Heart left ventricle (tissue), 16 donors: ENCODE measurements at regions not wholly inside any gene's neighbourhood (a gene's known extent, or its start where the extent isn't known, plus 50 kb on each side); places are given as distances from the start of the nearest gene placed in this dataset.

ENCODE experiments used
- ATAC-seq, 4 donors: fragments of 200-7000 bp; cut with Tn5 transposase; one replicate each; pipeline ENCODE4 v1.9.1; 2020 to 2022; ENCODE audit warnings: moderate library complexity in 4 of 4, mild to moderate bottlenecking in 3 of 4, moderate number of reproducible peaks in 1 of 4
- DNase-seq, 5 donors: peaks; one replicate each; pipeline ENCODE4 v3.0.0-alpha.2; 2020
- H3K27ac ChIP-seq, 12 donors: fragments of 200-600 bp; sonication (generic) in 4 of 12; one replicate each; pipeline versions ENCODE4 v1.5.0 to v1.8.0; 2016 to 2022; ENCODE audit warnings: mild to moderate bottlenecking in 2 of 12
- H3K27me3 ChIP-seq, 9 donors: fragments of 200-600 bp; sonication (generic) in 2 of 9; one replicate each; pipeline versions ENCODE4 v1.5.1 to v1.8.0; 2016 to 2022; ENCODE audit warnings: mild to moderate bottlenecking in 3 of 9
- H3K36me3 ChIP-seq, 9 donors: fragments of 200-600 bp; sonication (generic) in 2 of 9; one replicate each; pipeline versions ENCODE4 v1.5.0 to v1.8.0; 2018 to 2022; ENCODE audit warnings: mild to moderate bottlenecking in 2 of 9
- H3K4me1 ChIP-seq, 12 donors: fragments of 200-600 bp; sonication (generic) in 4 of 12; one replicate each; pipeline versions ENCODE4 v1.5.0 to v1.8.0; 2016 to 2022; ENCODE audit warnings: mild to moderate bottlenecking in 3 of 12
- H3K4me3 ChIP-seq, 12 donors: fragments of 200-600 bp; sonication (generic) in 4 of 12; one replicate each; pipeline versions ENCODE4 v1.5.0 to v1.8.0; 2017 to 2022; ENCODE audit warnings: mild to moderate bottlenecking in 9 of 12, moderate library complexity in 4 of 12
- H3K9me3 ChIP-seq, 12 donors: fragments of 200-600 bp; sonication (generic) in 4 of 12; one replicate each; pipeline versions ENCODE4 v1.5.0 to v1.8.0; 2016 to 2022; ENCODE audit warnings: mild to moderate bottlenecking in 1 of 12
- POLR2A ChIP-seq, 2 donors: fragments of 450-650 bp; IDR thresholded peaks; one replicate each; pipeline ENCODE4 v1.6.1; 2017; ENCODE audit warnings: antibody characterized with exemption in 2 of 2, mild to moderate bottlenecking in 2 of 2, moderate library complexity in 2 of 2
- WGBS, 4 donors: extraction: QIAGEN DNeasy Blood & Tissue Kit in 2 of 4; methylation state at CpG; one replicate each; pipeline versions ENCODE4 v1.1.5 to v1.1.7; 2013 to 2018; 5-methylcytosine and 5-hydroxymethylcytosine counted together
- intact Hi-C, 10 donors: fragments of 100-400 bp; cut with DNase I; formaldehyde crosslinking; loops; one replicate each; pipeline versions ENCODE4 v1.11.1 to v1.14.2; 2022
- TF ChIP-seq, protein P1 (sequence below), 12 donors: fragments of 200-600 bp; sonication (generic) in 4 of 12; IDR thresholded peaks; one replicate each; pipeline versions ENCODE4 v1.5.0 to v1.8.0; 2018 to 2022; ENCODE audit warnings: antibody characterized with exemption in 12 of 12, mild to moderate bottlenecking in 5 of 12
- donor health status: ischemic (EF 13 %, LVEDD 7.1; RV severe dilation, severe dysfunction).
- donor health status: healthy with polysubstance abuse.
- donor health status: DM: no; HTN: yes; CAD: no.
- donor health status: DM: no; HTN: no; CAD: no.
- donor health status: ischemic (EF 25% LVEDD 6.9; RV normal size, moderate dysfunction).
- donor health status: ischemic (EF 25% LVEDD 5.7; RV mildly dilated, moderate dysfunction).
- donor health status: healthy.
- donor health status: DM: yes; HTN: yes; CAD: no.
- donor health status: ischemic (EF 35%, LVEDD 5.7; RV mildly dilated, moderate dysfunction).
- donor health status: nonischemic (EF 11% LVEDD 7.7; RV severe dilation, severe dysfunction).
- donor health status: DM: yes; HTN: yes; CAD: no.
- donor health status: PGD.
- donor health status: ischemic (EF 29% LVEDD 5.4; RV normal size, mild dysfunction).
- donor health status: nonischemic (EF 23%, LVEDD 6.1; RV moderate dilation, normal function).

- ATAC-seq (no peak), DNase-seq (no peak)
- Histone ChIP-seq H3K36me3 (no peaks in the 10 kb centered on the region), H3K27ac (no peak overlapping the region), H3K27me3 (no peaks in the 10 kb centered on the region), H3K4me1 (no peaks in the 10 kb centered on the region), H3K9me3 (peaks cover 0 to 8% (median 0%) of the 10 kb centered on the region in 12 donors), H3K4me3 (no peak overlapping the region)
- intact Hi-C loops, result no loop called here
- WGBS, 4 donors, result 30 to 40% (median 34%) methylated on average over 1 of the region's 1 CpG
- no peak for TF ChIP-seq POLR2A (IDR thresholded peaks at IDR 0.05)
- TF ChIP-seq, protein P1, sequence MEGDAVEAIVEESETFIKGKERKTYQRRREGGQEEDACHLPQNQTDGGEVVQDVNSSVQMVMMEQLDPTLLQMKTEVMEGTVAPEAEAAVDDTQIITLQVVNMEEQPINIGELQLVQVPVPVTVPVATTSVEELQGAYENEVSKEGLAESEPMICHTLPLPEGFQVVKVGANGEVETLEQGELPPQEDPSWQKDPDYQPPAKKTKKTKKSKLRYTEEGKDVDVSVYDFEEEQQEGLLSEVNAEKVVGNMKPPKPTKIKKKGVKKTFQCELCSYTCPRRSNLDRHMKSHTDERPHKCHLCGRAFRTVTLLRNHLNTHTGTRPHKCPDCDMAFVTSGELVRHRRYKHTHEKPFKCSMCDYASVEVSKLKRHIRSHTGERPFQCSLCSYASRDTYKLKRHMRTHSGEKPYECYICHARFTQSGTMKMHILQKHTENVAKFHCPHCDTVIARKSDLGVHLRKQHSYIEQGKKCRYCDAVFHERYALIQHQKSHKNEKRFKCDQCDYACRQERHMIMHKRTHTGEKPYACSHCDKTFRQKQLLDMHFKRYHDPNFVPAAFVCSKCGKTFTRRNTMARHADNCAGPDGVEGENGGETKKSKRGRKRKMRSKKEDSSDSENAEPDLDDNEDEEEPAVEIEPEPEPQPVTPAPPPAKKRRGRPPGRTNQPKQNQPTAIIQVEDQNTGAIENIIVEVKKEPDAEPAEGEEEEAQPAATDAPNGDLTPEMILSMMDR (IDR thresholded peaks at IDR 0.05), result no peak
Observed at GRCh38 chr5:29089591-29090130, 2051.3 kb upstream of the CDH9 start.

GRCh38 chr5:29085142-29085541, 2046.8 kb upstream of the CDH9 start:
- H3K27ac ChIP-seq, result no peak overlapping the region
- no peaks in the 10 kb centered on the region for H3K36me3 ChIP-seq
- no peaks in the 10 kb centered on the region for H3K27me3 ChIP-seq
- 71 to 83% (median 76%) methylated on average over 2 of the region's 2 CpGs for WGBS, 4 donors
- no peak for DNase-seq
- no peaks in the 10 kb centered on the region for H3K4me1 ChIP-seq
- H3K4me3 ChIP-seq, result no peak overlapping the region
- peaks cover 0 to 8% (median 0%) of the 10 kb centered on the region in 12 donors for H3K9me3 ChIP-seq
- intact Hi-C loops, result no loop called here
- TF ChIP-seq, protein P1 (IDR thresholded peaks at IDR 0.05), result no peak
- no peak for TF ChIP-seq POLR2A (IDR thresholded peaks at IDR 0.05)
- ATAC-seq, result no peak

DNA sequence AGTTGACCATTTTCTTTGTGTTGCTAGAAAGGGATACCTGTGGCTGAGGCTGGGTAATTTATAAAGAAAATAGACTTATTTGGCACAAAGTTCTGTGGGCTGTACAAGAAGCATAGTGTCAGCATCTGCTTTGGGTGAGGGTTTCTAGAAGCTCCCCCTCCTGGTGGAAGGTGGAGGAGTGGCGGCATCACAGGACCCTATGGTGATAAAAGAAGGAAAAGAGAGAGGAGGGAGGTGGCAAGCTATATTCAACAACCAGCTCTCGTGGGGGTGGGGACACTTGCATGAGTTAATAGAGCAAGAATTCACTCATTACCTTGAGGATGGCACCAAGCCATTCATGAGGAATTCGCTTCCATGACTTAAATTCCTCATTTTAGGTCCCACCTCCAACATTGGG, 2041.4 kb upstream of the CDH9 start:
- Histone ChIP-seq H3K4me1 (no peaks in the 10 kb centered on the region), H3K27ac (no peak overlapping the region), H3K27me3 (no peaks in the 10 kb centered on the region), H3K9me3 (peaks cover 0 to 5% (median 0%) of the 10 kb centered on the region in 12 donors), H3K4me3 (no peak overlapping the region), H3K36me3 (no peaks in the 10 kb centered on the region)
- TF ChIP-seq, protein P1 (IDR thresholded peaks at IDR 0.05), result no peak
- TF ChIP-seq POLR2A (IDR thresholded peaks at IDR 0.05), result no peak
- DNase-seq (no peak), ATAC-seq (no peak)
- intact Hi-C loops, result no loop called here
- whole genome bisulfite sequencing, 4 donors, result 49 to 59% (median 56%) methylated on average over 3 of the region's 3 CpGs

GRCh38 chr5:29077451-29077850, 2039.1 kb upstream of the CDH9 start:
- ATAC-seq (no peak), DNase-seq (no peak)
- Histone ChIP-seq H3K36me3 (no peaks in the 10 kb centered on the region), H3K4me1 (no peaks in the 10 kb centered on the region), H3K27me3 (no peaks in the 10 kb centered on the region), H3K9me3 (peaks cover 0 to 11% (median 0%) of the 10 kb centered on the region in 12 donors), H3K4me3 (no peak overlapping the region), H3K27ac (no peak overlapping the region)
- no peak for TF ChIP-seq POLR2A (IDR thresholded peaks at IDR 0.05)
- TF ChIP-seq, protein P1 (IDR thresholded peaks at IDR 0.05), result no peak
- intact Hi-C loops, result no loop called here
- WGBS, 4 donors, result 40 to 57% (median 50%) methylated on average over 5 of the region's 5 CpGs
